HG03457 (cell line): ENCODE measurements at regions not wholly inside any gene's neighbourhood (a gene's known extent, or its start where the extent isn't known, plus 50 kb on each side); places are given as distances from the start of the nearest gene placed in this dataset.
"Not testable (repeated sequence)": the region's sequence is repeated elsewhere in the genome, so short reads cannot be mapped to it uniquely, and the experiment has no call there.

Experiments used
- ATAC-seq: cut with Tn5 transposase; IDR thresholded peaks from one replicate; pipeline ENCODE4 v1.9.1; 2021; ENCODE audit warnings: moderate number of reproducible peaks; ENCODE audit not compliant: unreplicated experiment

DNA sequence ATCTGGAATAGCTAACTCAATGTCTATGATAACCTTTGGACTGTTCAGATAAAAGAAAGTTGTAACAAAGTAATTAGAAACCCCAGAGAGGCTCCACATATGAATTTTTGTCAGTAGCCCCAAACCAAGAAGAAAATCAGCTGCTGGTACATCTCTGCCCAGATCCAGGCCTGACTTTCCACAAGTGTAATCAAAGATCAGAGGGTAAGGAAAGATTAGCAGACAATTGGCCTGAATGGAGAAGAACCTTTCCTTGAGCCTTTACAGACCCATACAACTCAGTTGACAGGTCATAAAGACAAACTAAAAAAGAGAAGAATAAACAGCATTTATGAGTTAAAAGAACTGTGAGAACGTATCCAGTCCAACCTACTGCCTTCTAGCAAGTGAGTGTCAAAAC lies 366.7 kb upstream of the PKN2 start:
- no peak for ATAC-seq

DNA sequence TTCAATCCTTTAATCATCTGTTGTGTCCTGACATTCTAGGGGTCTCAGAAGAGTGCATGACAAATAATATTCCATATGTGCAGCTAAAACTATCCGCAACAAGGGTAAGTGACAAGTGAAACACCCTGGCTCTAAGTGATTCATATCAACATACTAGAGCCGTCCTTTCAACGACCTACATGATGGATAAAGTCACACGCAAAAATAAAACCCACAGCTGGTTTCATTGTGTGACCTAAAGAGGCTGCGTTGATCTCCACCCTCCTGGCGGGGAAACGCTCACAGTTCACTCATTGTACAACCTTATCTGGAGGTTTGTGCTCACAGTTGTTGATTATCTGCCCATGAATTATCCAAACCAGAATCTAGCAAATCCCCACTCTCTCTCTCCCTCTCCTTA lies 365.3 kb upstream of the PKN2 start:
- no peak for ATAC-seq

DNA sequence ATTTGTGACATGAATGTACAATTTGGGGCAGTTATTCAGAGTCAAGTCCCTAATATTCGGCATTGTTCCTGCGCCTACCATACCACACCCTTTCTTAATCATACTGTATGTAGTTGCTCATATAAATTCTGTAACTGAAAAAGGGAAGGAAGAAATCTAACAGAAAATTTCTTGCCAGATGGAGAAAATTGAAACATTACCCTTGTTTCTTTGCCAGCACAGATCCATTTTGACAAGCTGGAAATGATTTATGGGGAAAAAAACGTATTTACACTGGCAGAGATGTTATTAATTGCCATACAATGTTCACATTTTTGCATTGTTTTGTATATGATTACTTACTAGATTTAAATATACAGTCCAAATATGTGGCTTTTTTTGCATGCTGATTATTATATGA lies 363.8 kb upstream of the PKN2 start:
- ATAC-seq = no peak

DNA sequence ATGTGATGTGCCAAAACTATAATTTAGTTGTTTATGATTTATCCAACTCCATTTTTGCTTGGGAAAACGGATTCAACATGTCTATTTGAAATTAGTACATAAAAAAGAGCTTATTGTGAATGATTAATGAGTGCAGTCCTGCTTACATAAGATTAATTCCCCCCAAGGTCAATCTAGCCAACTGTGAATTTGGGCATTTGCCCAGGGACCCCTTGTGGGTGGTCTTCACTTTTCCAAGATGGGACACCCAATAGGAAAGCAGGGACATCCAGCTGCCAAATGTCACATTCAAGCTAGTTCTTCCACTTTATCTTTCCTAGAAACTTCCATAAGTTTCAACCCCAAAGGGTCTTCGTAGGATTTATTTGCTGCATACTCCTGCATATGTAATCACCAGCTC lies 362.4 kb upstream of the PKN2 start:
- no peak for ATAC-seq

DNA sequence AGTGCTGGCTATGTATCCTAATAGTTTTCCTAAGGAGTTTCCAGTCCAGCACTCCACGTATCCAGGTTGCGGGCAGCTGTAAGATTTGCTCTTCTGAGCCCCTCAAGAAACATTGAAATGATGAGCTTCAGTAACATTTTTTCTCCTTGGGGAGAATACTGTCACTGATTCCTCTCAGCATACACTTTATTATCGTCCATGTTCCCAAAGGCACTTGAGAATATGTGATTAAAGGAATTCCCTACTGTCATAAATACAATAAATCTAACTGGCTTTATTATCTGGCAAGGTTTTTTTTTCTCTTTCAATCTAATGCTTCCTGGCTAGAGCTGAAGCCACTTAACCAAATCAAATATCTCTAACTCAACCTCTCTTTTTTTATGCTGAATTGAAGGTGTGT lies 359.2 kb upstream of the PKN2 start:
- ATAC-seq = no peak

DNA sequence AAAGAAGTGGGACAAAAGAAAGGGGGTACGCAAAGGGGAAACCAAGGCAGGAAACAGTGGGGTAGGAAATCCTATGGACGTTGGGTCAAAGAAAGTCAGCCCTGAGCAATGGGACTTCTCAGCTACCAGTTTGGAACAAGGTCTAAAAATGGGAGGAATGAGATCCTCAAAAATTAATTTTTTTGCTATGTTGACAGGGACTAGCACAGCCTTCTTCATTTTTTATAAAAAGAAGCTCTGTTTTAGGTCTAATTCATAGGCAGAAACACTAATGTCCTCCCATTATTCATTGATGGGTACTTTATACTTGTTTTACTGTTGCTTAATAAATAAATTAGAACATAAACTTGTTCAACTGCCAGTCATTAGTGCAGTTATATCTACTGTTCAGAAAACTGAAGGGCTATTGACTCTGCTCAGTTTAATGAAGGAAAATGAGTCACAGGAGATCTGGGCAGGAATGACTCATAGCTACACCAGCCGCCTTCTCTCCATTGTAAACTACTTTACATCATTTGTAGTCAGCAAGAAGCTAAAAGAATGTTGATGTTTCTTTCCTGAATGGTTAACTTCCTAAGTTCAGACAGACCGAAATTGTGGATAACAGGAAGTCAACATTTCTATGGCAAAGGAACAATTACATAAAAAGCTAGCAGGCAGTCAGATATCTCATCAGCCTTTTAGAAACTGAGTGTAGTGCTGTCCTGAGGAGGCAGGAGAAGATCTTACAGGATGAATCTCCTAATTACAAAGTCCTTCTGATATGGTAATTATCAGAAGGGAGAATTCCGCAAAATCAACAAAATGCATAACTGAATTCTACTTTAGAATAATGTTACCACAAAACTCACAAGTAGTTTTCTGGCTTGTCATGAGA lies 356.4 kb upstream of the PKN2 start:
- ATAC-seq = no peak

DNA sequence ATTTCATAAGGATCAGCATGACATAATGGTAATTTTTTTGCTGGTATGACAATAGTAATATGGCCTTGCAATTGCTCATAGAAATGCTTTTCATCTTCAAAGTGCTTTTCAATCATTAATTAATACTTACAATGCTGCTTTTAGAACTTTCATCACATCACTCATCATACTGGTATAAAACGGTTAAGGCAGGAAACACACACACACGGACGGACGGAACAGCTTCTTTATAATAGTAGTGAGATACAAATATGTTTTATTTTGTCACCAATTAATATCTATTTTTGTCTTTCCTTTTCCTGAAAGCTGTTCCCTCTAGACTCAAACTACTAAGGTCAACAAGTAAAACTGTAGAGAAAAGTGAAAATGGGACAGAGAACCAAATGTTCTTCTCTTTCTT lies 353.9 kb upstream of the PKN2 start:
- ATAC-seq = no peak

DNA sequence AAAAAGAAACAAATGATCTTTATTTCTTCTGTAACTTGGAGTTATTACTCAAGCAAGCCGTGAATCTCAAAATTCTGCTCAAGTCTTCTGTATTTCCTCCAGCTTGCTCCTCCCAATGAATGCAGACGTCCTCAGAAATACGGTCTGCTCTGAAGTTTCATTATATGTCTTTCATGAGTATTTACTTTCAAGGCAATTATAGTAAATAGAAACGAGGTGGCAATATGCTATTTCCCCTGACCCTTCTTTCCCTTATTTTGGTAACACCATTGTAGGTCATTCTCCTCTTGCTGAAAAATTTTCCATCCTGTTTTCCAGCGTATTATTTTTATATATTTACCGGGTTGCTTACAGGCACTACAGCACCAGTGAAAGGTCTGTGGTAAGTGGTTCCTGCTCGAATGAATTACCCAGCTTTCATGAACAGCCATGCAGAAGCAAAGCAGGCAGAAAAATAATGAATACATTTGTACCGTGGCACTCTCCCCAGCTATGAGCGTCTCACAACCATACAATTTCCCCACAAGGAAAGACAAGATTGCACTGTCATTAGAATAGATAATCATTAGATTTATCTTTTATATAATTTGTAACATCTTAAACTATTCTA lies 350.9 kb upstream of the PKN2 start:
- no peak for ATAC-seq

DNA sequence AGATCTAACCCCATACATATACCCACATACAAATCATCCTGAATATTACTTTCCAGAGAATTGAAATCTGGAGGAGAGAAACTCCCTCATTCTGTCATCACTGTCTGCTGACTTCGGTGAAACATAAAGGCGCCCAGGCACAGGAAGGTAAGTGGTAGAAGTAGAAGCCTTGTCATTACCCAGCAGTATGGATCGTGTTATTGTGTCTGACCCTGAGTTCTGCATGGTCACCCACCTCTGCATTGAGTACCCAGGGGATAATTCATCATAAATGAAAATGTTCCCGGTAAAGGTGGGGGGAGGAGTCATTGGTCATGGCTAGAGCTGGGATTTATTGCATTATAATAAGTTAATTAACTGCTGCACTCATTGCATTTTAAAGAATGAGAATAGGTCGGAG lies 342.6 kb upstream of the PKN2 start:
- ATAC-seq = no peak

DNA sequence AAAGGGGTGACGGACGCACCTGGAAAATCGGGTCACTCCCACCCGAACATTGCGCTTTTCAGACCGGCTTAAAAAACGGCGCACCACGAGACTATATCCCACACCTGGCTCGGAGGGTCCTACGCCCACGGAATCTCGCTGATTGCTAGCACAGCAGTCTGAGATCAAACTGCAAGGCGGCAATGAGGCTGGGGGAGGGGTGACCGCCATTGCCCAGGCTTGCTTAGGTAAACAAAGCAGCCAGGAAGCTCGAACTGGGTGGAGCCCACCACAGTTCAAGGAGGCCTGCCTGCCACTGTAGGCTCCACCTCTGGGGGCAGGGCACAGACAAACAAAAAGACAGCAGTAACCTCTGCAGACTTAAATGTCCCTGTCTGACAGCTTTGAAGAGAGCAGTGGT lies 342.0 kb upstream of the PKN2 start:
- not testable (repeated sequence) for ATAC-seq

DNA sequence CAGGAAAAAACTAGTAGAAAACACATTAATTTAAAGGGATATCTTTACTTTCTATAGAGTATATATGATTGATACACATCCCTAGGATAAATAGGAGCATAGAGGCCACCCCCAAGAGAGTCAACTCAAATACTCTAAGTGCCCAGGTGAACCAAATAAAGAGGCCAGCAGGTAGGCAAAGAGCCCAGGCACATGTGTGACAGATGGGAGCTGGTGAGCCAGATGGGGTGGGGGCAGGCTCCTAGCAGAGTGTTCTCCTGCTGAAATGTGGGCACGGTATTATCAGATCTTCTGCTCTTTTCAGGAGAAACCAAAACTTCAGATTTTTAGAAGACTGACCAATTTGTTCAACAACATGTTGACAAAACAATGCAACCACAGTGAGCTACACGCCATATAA lies 333.4 kb upstream of the PKN2 start:
- no peak for ATAC-seq

DNA sequence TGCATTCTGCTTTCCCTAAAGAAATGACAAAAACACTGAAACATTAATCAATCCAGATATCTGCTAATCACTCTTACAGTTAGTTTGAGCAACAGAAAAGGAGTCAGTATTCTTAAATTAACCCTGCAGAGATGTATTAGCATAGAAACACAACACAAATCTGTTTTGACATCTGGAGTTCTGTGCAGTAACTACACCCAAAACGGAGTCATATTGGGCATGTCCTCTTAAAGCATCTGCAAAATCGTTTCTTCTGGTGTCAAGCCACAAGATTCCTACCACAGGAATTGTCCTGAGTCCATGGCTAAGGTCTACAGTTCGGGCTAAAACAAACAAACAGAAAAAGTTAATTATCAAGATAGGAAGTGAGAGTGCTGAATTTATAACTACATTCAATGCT lies 332.1 kb upstream of the PKN2 start:
- no peak for ATAC-seq

DNA sequence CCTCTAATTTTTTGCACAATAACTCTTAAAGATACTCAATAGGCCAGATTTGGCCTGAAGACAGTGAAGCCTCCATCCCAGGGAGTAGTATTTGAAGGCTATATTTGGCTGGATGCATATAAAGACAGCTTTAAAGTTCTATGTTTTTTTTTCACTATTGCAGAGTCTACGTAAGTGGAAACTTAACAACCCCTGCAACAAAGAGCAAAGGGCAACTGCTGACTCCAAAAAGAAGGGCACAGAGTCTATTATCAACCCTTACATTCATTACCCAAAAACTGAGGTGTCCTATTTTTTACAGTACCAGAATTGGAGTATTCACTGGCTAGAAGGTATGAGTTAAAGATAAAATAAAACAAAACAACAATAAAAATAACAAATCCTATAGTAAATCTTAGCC lies 329.8 kb upstream of the PKN2 start:
- ATAC-seq = no peak

DNA sequence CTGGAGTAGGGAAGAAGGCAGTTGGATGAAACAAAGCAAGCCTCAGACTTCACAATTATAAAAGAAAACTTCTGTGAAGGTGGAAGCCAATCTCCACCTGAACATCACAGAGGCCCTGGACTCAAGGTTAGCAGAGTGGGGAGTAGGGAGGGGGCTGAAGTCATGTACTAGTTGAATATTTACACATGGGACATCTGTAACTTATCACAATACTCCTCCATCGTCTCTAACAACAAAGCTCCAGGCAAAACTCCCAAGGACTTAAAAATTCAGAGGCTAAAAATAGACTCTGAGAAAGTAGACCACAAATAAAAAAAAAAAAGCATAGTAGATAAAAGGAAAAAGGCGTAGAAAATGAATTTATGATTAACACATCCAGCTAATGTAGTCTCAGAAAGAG lies 326.3 kb upstream of the PKN2 start:
- no peak for ATAC-seq

DNA sequence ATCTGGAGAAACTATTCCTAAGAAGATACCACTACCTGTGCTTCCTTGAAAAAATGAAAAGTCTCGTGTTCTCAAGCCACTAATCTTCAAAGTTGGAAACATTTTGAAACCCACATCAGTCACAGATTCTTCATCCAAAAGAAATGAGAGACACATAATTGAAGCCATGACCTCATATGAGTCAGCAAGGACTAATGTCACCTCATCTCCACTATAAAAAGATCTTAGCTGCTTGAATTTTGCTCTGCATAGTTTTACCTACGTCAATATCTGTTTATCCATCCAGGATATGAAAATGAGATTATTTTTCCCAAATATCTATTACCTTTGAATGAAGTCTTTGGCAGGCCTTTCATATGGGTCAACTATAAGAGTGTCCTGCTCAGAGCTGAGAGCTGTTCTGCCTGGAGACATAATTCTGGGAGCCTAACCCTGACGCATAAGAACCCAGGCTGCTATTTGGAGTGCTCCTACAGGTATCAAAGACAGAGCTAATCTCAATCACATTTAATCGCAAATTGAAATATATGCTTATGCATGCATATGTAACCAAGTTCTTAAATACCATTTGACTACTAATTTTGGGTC lies 312.5 kb upstream of the PKN2 start:
- no peak for ATAC-seq

DNA sequence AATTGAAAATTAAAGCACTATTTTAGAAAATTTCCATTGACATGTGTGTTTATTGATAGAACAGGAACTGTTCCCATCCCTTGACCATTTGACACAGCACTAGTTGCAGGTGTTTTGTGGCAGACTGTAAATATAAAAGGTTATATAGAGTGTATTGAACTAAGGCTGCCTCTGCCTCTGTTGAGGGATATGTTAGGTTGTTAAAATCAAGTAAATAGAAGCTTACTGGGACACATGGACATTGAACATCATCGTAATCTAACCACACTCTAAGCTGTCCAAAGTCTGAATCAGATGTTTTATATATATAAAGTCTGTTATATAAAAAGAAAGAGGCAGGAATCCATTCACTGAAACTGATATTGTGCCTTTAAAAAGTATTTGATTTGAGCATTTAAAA lies 308.1 kb upstream of the PKN2 start:
- no peak for ATAC-seq

DNA sequence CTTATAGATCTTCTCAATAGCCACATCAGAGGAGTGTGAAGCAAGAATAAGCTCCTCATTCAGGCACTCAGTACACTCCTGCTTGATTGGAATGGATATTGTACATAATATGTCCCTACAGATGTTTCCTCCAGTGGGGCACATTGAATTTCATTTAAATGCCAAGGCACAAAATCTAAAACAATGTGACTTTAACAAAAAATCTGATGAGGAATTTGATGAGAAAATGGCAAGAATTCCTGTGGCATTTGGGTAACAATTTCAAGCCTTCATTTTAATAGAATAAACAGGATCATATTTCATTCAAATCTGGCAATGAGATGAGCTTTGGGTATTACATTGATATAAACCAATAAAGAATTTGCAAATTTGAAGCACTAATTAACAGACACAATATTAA lies 307.7 kb upstream of the PKN2 start:
- no peak for ATAC-seq

DNA sequence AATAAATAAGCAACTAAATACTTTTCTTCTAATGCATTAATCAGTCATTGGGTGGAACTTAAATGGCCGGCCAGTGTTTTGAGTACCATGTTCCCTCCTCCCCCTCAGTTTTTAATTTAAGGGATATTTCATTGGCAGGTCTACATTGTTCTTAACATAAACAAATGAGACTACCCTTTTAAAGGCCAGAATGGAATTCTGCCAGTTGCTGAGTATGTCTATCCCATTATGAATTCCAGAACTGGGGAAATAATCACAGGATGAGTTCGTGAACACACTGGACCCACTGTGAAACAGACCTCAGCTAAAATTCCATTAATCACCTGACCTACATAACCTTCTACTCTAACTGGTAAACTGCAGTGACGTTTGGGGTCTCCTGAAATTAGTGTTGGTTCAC lies 305.5 kb upstream of the PKN2 start:
- ATAC-seq = no peak

DNA sequence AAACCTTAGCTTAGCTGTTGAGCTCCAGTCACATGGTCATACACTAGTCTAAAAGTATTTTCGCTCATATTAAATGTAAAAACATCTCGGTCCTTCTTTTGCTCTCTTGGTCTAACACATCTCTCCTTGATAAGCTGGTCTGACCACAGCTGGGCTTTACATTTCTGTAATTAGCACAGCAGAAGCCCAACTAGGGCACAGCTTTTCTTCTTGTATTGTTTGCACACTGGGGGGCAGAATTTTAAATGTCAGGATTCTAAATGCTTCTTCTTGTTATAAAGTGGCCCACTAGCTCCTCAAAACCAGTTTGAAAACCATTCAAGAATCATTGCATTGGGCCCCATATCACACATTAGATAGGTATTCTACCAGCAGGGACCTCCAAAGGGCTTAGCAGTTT lies 289.1 kb upstream of the PKN2 start:
- no peak for ATAC-seq

DNA sequence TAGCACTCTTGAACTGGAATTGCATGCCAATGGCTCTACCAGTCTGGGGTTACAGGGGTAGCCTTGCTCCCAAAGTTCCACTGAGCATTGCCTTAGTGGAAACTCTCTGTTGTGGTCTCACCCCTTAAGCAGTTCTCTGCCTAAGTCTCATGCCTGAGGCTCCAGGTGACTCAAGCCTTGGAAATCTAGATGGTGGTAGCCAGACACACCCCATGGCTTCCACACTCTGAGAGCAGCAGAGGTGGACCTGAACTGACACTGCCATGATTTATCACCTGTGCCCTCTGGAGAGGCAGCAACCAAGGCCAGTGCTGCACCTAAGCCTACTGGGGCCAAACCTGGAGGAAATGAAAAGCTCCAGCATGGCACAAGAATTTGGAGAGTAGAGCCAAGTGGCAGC lies 285.7 kb upstream of the PKN2 start:
- no peak for ATAC-seq

DNA sequence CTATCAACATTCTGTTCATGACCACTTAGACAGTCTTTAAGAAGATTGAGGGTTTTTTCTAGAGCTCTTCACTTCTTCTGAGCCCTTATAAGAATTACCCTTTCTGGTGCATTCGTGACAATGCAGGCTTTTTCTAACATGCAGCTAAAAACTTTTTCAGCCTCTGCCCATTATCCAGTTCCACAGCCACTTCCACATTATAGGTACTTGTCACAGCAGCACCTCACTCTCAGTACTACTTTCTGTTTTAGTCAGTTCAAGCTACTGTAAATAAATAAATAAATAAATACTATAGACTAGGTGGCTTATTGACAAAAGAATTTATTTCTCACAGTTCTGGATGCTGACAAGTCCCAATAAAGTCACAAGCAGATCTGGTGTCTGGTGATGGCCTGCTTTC lies 284.4 kb upstream of the PKN2 start:
- ATAC-seq = peak; percentile 45

DNA sequence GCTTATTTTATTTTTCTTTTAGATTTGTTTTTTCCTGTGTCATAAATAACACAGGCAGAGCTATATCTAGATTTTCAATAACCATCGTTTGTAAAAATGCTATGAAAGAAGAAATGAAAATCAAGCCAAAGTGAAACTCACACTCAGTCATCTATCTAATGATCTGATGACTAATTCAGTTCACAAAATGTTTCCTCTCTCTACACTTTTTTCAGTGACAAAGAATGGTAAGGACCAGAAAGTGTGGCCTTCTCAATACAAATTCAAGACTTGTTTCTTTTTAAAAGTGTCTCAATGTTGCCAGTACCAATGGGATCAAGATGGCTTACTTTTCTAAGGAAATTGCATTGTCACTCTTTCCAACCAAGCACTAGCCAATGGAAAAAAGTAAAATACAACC lies 282.8 kb upstream of the PKN2 start:
- peak; percentile 84 for ATAC-seq
